MM.1S (cell line): ENCODE measurements at regions not wholly inside any gene's neighbourhood (a gene's known extent, or its start where the extent isn't known, plus 50 kb on each side); places are given as distances from the start of the nearest gene placed in this dataset.

Source experiments
- DNase-seq: peaks from one replicate; pipeline ENCODE4 v3.0.0-alpha.2; 2015
- H2AFZ ChIP-seq: fragments of 300-600 bp; sonication (generic); 2 replicates; pipeline ENCODE4 v1.6.0; 2016; ENCODE audit warnings: antibody characterized with exemption, low read length
- H3F3A ChIP-seq: fragments of 300-600 bp; sonication (generic); 2 replicates; pipeline ENCODE4 v1.6.1; 2016; ENCODE audit warnings: mild to moderate bottlenecking, antibody characterized with exemption, low read length, moderate library complexity, mixed read lengths; ENCODE audit not compliant: insufficient read depth
- H3K27ac ChIP-seq: fragments of 300-600 bp; sonication (generic); 2 replicates; pipeline ENCODE4 v1.5.1; 2016; ENCODE audit warnings: mild to moderate bottlenecking, low read length
- H3K27me3 ChIP-seq: fragments of 300-600 bp; sonication (generic); replicated peaks from 2 replicates; pipeline ENCODE4 v1.6.0; 2016; ENCODE audit warnings: low read length; ENCODE audit not compliant: insufficient read depth
- H3K36me3 ChIP-seq: fragments of 300-600 bp; sonication (generic); replicated peaks from 2 replicates; pipeline ENCODE4 v1.6.1; 2016; ENCODE audit warnings: mild to moderate bottlenecking, low read length, mixed read lengths; ENCODE audit not compliant: insufficient read depth
- H3K4me1 ChIP-seq: fragments of 300-600 bp; sonication (generic); 2 replicates; pipeline ENCODE4 v1.6.1; 2016; ENCODE audit warnings: low read length, mixed read lengths
- H3K4me2 ChIP-seq: fragments of 300-600 bp; sonication (generic); 2 replicates; pipeline ENCODE4 v1.6.0; 2016; ENCODE audit warnings: low read depth, low read length
- H3K4me3 ChIP-seq: fragments of 300-600 bp; sonication (generic); 2 replicates; pipeline ENCODE4 v1.5.1; 2016; ENCODE audit warnings: low read length, mixed read lengths
- H3K79me2 ChIP-seq: fragments of 300-600 bp; sonication (generic); 2 replicates; pipeline ENCODE4 v1.6.1; 2016; ENCODE audit warnings: mixed run types, low read length, mixed read lengths
- H3K9ac ChIP-seq: fragments of 300-600 bp; sonication (generic); 2 replicates; pipeline ENCODE4 v1.6.1; 2016; ENCODE audit warnings: low read length, mixed read lengths
- H3K9me2 ChIP-seq: fragments of 300-600 bp; sonication (generic); replicated peaks from 2 replicates; pipeline ENCODE4 v1.6.1; 2016; ENCODE audit warnings: mild to moderate bottlenecking, low read length, mixed read lengths; ENCODE audit not compliant: insufficient read depth
- H3K9me3 ChIP-seq: fragments of 300-600 bp; sonication (generic); replicated peaks from 2 replicates; pipeline ENCODE4 v1.6.1; 2016; ENCODE audit warnings: mild to moderate bottlenecking, low read length, mixed read lengths; ENCODE audit not compliant: insufficient read depth
- H4K20me1 ChIP-seq: fragments of 300-600 bp; sonication (generic); 2 replicates; pipeline ENCODE4 v1.6.1; 2016; ENCODE audit warnings: mild to moderate bottlenecking, low read length, moderate library complexity, mixed read lengths; ENCODE audit not compliant: insufficient read depth
- CTCF ChIP-seq: fragments of 300-600 bp; sonication (generic); IDR thresholded peaks from 2 replicates; pipeline ENCODE4 v1.5.1; 2016; ENCODE audit warnings: antibody characterized with exemption, low read length, mixed read lengths
- EZH2 ChIP-seq: fragments of 300-600 bp; sonication (generic); optimal IDR thresholded peaks from 2 replicates; pipeline ENCODE3; 2017; ENCODE audit warnings: low read depth, mild to moderate bottlenecking, antibody characterized with exemption, low read length, mixed read lengths
- EZH2phosphoT487 ChIP-seq: fragments of 300-600 bp; sonication (generic); IDR thresholded peaks from 2 replicates; pipeline ENCODE4 v1.6.1; 2018; ENCODE audit warnings: antibody characterized with exemption, low read length

GRCh38 chr4:133596459-133596858 is 447.4 kb downstream of the PCDH10 start:
- Histone ChIP-seq H3K9me2 (no peaks in the 10 kb centered on the region), H4K20me1 (no peaks in the 10 kb centered on the region; the same call in 1 of the 2 replicates), H2AFZ (no peak overlapping the region), H3K4me2 (no peak overlapping the region), H3K4me3 (no peak overlapping the region), H3F3A (no peaks in the 10 kb centered on the region), H3K9ac (no peak overlapping the region), H3K79me2 (no peaks in the 10 kb centered on the region), H3K27ac (no peak overlapping the region), H3K4me1 (no peaks in the 10 kb centered on the region), H3K36me3 (no peaks in the 10 kb centered on the region), H3K27me3 (no peaks in the 10 kb centered on the region), H3K9me3 (no peaks in the 10 kb centered on the region)
- no peak for TF ChIP-seq EZH2phosphoT487
- no peak for TF ChIP-seq EZH2
- TF ChIP-seq CTCF, result no peak
- DNase-seq, result no peak

GRCh38 chr4:133594390-133595207 is 445.5 kb downstream of the PCDH10 start:
- Histone ChIP-seq H3K9ac (no peak overlapping the region), H3K4me3 (no peak overlapping the region), H3K9me2 (no peaks in the 10 kb centered on the region), H2AFZ (no peak overlapping the region), H3K4me1 (no peaks in the 10 kb centered on the region), H3F3A (no peaks in the 10 kb centered on the region), H3K27ac (no peak overlapping the region), H4K20me1 (no peaks in the 10 kb centered on the region), H3K79me2 (no peaks in the 10 kb centered on the region), H3K9me3 (no peaks in the 10 kb centered on the region), H3K36me3 (no peaks in the 10 kb centered on the region), H3K4me2 (no peak overlapping the region), H3K27me3 (no peaks in the 10 kb centered on the region)
- TF ChIP-seq EZH2phosphoT487 (no peak), EZH2 (no peak), CTCF (no peak)
- no peak for DNase-seq

- no peaks in the 10 kb centered on the region for H3F3A ChIP-seq
- no peaks in the 10 kb centered on the region for H3K27me3 ChIP-seq
- no peak overlapping the region for H3K4me2 ChIP-seq
- H3K79me2 ChIP-seq, result no peaks in the 10 kb centered on the region
- no peak overlapping the region for H3K9ac ChIP-seq
- H3K4me3 ChIP-seq, result no peak overlapping the region
- DNase-seq, result no peak
- no peaks in the 10 kb centered on the region for H3K9me2 ChIP-seq
- H3K4me1 ChIP-seq, result no peaks in the 10 kb centered on the region
- no peak overlapping the region for H2AFZ ChIP-seq
- H3K36me3 ChIP-seq, result no peaks in the 10 kb centered on the region
- no peaks in the 10 kb centered on the region for H3K9me3 ChIP-seq
- H3K27ac ChIP-seq, result no peak overlapping the region
- H4K20me1 ChIP-seq, result no peaks in the 10 kb centered on the region
- no peak for TF ChIP-seq CTCF
- TF ChIP-seq EZH2, result no peak
- TF ChIP-seq EZH2phosphoT487, result no peak
Observed at GRCh38 chr4:133593764-133594163, 444.7 kb downstream of the PCDH10 start.
